ENCODE measurements at regions not wholly inside any gene's neighbourhood (a gene's known extent, or its start where the extent isn't known, plus 50 kb on each side); places are given as distances from the start of the nearest gene placed in this dataset.

DNA sequence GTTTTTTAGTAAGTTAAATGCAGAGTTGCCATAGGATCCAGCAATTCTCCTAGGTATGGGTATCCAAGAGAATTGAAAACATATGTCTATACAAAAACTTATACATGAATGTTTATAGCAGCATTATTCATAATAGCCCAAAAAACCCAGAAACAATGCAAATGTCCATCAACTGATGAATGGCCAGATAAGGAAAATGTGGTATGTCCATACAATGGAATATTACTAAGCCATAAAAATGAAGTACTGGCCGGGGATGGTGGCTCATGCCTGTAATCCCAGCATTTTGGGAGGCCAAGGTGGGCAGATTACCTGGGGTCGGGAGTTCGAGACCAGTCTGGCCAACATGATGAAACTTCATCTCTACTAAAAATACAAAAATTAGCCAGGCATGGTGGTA lies 156.1 kb upstream of the PSMD7 start:
- TF ChIP-seq, protein P1, sequence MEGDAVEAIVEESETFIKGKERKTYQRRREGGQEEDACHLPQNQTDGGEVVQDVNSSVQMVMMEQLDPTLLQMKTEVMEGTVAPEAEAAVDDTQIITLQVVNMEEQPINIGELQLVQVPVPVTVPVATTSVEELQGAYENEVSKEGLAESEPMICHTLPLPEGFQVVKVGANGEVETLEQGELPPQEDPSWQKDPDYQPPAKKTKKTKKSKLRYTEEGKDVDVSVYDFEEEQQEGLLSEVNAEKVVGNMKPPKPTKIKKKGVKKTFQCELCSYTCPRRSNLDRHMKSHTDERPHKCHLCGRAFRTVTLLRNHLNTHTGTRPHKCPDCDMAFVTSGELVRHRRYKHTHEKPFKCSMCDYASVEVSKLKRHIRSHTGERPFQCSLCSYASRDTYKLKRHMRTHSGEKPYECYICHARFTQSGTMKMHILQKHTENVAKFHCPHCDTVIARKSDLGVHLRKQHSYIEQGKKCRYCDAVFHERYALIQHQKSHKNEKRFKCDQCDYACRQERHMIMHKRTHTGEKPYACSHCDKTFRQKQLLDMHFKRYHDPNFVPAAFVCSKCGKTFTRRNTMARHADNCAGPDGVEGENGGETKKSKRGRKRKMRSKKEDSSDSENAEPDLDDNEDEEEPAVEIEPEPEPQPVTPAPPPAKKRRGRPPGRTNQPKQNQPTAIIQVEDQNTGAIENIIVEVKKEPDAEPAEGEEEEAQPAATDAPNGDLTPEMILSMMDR (IDR thresholded peaks at IDR 0.05; ENCODE audit: extremely low read depth, insufficient read depth, missing control alignments), result no peak
- in situ Hi-C loops (cut with MboI; ENCODE audit: low pct_unique_long_range_greater_than_20kb, low sequenced_read_pairs, unreplicated experiment), result no loop called here
- DNase-seq (ENCODE audit: low spot score), result no peak

DNA sequence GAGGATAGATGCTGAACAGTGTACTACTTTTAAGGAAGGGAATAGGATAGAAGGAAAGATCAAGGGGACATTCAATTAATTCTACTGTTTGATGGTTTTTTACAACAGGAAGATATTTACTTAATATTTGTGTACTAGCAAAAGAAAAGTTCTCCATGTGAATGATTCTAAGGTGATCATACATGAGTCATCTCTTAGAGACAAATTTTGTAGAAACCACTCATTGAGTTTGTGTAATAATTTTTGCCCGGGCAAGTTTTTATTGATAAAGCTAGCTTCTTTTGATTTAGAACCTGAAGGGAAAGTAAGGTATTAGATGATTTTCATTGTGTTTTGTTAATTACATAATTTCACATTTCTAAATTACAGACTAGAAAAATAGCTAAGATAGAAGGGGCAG lies 172.8 kb upstream of the PSMD7 start:
- DNase-seq (ENCODE audit: low spot score), result no peak

DNA sequence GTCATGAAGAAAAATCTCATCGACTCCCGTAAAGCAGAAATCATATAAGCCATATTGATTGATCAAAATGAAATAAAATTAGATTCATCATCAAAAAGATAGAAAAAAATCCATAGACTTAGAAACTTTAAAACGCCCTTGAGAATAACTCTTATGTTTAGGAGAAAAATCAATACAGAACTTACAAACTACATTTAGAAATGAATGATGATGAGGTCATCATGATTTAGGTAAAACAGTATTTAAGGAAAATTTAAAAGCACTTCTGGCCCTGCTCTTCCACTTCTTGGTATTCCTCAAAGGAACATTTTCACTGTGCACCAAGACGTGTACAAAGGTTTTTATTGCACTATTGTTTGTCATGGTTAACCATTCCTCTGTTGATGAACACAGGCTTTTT lies 173.4 kb upstream of the PSMD7 start:
- TF ChIP-seq, protein P1 (IDR thresholded peaks at IDR 0.05; ENCODE audit: extremely low read depth, insufficient read depth, missing control alignments), result no peak
- DNase-seq (ENCODE audit: low spot score), result no peak
- in situ Hi-C loops (cut with MboI; ENCODE audit: low pct_unique_long_range_greater_than_20kb, low sequenced_read_pairs, unreplicated experiment), result no loop called here

More for the DNA sequence above, 172.8 kb upstream of the PSMD7 start:
- in situ Hi-C loops (cut with MboI; ENCODE audit: low pct_unique_long_range_greater_than_20kb, low sequenced_read_pairs, unreplicated experiment), result no loop called here
- TF ChIP-seq, protein P1 (IDR thresholded peaks at IDR 0.05; ENCODE audit: extremely low read depth, insufficient read depth, missing control alignments), result no peak

- in situ Hi-C loops (cut with MboI; ENCODE audit: low pct_unique_long_range_greater_than_20kb, low sequenced_read_pairs, unreplicated experiment), result no loop called here
- TF ChIP-seq, protein P1 (IDR thresholded peaks at IDR 0.05; ENCODE audit: extremely low read depth, insufficient read depth, missing control alignments), result no peak
Measured at GRCh38 chr16:74117798-74118197, 178.8 kb upstream of the PSMD7 start.

GRCh38 chr16:74113545-74113944 lies 183.1 kb upstream of the PSMD7 start:
- in situ Hi-C loops (cut with MboI; ENCODE audit: low pct_unique_long_range_greater_than_20kb, low sequenced_read_pairs, unreplicated experiment), result no loop called here
- DNase-seq (ENCODE audit: low spot score), result no peak
- TF ChIP-seq, protein P1 (IDR thresholded peaks at IDR 0.05; ENCODE audit: extremely low read depth, insufficient read depth, missing control alignments), result no peak

More at GRCh38 chr16:74117798-74118197, 178.8 kb upstream of the PSMD7 start:
- no peak for DNase-seq (ENCODE audit: low spot score)

GRCh38 chr16:74111456-74111982 lies 185.1 kb upstream of the PSMD7 start:
- TF ChIP-seq, protein P1 (IDR thresholded peaks at IDR 0.05; ENCODE audit: extremely low read depth, insufficient read depth, missing control alignments), result no peak
- in situ Hi-C loops (cut with MboI; ENCODE audit: low pct_unique_long_range_greater_than_20kb, low sequenced_read_pairs, unreplicated experiment), result no loop called here
- no peak for DNase-seq (ENCODE audit: low spot score)

All from GM13977 (cell line).